ENCODE measurements at regions not wholly inside any gene's neighbourhood (a gene's known extent, or its start where the extent isn't known, plus 50 kb on each side); places are given as distances from the start of the nearest gene placed in this dataset.

DNA sequence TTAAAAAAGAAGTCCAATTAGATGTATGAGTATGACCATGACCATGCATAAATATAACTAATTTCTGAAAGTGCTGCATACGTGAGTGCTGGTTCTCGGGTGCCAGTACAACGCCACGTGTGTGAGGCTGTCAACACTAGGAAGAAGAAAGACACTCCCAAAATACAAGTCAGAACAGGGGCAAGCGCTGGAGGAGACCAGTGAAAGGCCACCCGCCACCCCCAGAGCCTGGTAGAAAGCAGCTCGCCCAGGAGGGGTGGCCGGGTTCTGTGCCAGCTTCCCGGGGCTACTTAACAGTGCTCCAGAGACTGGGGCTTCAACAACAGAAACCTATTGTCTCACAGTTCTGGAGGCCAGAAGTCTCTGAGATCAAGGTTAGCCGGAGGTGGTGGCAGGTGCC is 147.6 kb downstream of the RTP5 start:
- TF ChIP-seq CEBPB (IDR thresholded peaks at IDR 0.05) (no peak), YY1 (IDR thresholded peaks at IDR 0.05; ENCODE audit: low read depth) (no peak), EP300 (IDR thresholded peaks at IDR 0.05; ENCODE audit: borderline replicate concordance) (no peak), TCF12 (IDR thresholded peaks at IDR 0.05; ENCODE audit: low read depth) (no peak), TEAD4 (IDR thresholded peaks at IDR 0.05) (no peak), CREB1 (IDR thresholded peaks at IDR 0.05; ENCODE audit: low read depth) (no peak), FOXM1 (IDR thresholded peaks at IDR 0.05; ENCODE audit: borderline replicate concordance, low read depth) (no peak), TAF1 (IDR thresholded peaks at IDR 0.05; ENCODE audit: low read depth) (no peak), ZBTB7A (IDR thresholded peaks at IDR 0.05; ENCODE audit: low read depth) (no peak)
- TF ChIP-seq, protein P1, sequence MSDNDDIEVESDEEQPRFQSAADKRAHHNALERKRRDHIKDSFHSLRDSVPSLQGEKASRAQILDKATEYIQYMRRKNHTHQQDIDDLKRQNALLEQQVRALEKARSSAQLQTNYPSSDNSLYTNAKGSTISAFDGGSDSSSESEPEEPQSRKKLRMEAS (IDR thresholded peaks at IDR 0.05) = no peak

DNA sequence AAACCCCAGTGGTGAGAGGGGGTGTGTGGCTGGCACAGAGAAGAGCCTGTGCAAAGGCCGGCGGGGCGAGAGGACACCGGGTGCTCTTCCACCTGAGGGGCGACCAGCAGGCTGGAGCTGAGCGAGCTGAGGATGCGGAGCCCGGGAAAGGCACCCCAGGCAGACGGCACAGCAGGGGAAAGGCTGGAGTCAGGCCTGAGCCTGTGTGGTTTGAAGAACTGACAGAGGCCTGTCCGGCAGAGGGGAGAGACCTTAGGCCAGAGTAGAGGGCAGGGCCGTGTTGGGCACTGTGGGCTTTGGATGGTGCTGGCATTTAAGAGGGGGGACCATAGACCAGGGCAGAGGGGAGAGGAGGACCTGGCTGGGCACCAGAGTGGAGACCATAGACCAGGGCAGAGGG is 149.8 kb downstream of the RTP5 start:
- TF ChIP-seq CEBPB (IDR thresholded peaks at IDR 0.05) (no peak), ZBTB7A (IDR thresholded peaks at IDR 0.05; ENCODE audit: low read depth) (no peak), EP300 (IDR thresholded peaks at IDR 0.05; ENCODE audit: borderline replicate concordance) (no peak), YY1 (IDR thresholded peaks at IDR 0.05; ENCODE audit: low read depth) (no peak), FOXM1 (IDR thresholded peaks at IDR 0.05; ENCODE audit: borderline replicate concordance, low read depth) (no peak), TEAD4 (IDR thresholded peaks at IDR 0.05) (no peak), TAF1 (IDR thresholded peaks at IDR 0.05; ENCODE audit: low read depth) (no peak), EGR1 (IDR thresholded peaks at IDR 0.05) (no peak), CREB1 (IDR thresholded peaks at IDR 0.05; ENCODE audit: low read depth) (no peak), RAD21 (IDR thresholded peaks at IDR 0.05; ENCODE audit: low read depth) (no peak), TCF12 (IDR thresholded peaks at IDR 0.05; ENCODE audit: low read depth) (no peak), NFIC (IDR thresholded peaks at IDR 0.05) (no peak)
- TF ChIP-seq, protein P2, sequence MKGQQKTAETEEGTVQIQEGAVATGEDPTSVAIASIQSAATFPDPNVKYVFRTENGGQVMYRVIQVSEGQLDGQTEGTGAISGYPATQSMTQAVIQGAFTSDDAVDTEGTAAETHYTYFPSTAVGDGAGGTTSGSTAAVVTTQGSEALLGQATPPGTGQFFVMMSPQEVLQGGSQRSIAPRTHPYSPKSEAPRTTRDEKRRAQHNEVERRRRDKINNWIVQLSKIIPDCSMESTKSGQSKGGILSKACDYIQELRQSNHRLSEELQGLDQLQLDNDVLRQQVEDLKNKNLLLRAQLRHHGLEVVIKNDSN (IDR thresholded peaks at IDR 0.05) = no peak
- TF ChIP-seq, protein P1 (IDR thresholded peaks at IDR 0.05) = no peak
- TF ChIP-seq, protein P3, sequence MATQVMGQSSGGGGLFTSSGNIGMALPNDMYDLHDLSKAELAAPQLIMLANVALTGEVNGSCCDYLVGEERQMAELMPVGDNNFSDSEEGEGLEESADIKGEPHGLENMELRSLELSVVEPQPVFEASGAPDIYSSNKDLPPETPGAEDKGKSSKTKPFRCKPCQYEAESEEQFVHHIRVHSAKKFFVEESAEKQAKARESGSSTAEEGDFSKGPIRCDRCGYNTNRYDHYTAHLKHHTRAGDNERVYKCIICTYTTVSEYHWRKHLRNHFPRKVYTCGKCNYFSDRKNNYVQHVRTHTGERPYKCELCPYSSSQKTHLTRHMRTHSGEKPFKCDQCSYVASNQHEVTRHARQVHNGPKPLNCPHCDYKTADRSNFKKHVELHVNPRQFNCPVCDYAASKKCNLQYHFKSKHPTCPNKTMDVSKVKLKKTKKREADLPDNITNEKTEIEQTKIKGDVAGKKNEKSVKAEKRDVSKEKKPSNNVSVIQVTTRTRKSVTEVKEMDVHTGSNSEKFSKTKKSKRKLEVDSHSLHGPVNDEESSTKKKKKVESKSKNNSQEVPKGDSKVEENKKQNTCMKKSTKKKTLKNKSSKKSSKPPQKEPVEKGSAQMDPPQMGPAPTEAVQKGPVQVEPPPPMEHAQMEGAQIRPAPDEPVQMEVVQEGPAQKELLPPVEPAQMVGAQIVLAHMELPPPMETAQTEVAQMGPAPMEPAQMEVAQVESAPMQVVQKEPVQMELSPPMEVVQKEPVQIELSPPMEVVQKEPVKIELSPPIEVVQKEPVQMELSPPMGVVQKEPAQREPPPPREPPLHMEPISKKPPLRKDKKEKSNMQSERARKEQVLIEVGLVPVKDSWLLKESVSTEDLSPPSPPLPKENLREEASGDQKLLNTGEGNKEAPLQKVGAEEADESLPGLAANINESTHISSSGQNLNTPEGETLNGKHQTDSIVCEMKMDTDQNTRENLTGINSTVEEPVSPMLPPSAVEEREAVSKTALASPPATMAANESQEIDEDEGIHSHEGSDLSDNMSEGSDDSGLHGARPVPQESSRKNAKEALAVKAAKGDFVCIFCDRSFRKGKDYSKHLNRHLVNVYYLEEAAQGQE (IDR thresholded peaks at IDR 0.05; ENCODE audit: low read depth) = no peak

DNA sequence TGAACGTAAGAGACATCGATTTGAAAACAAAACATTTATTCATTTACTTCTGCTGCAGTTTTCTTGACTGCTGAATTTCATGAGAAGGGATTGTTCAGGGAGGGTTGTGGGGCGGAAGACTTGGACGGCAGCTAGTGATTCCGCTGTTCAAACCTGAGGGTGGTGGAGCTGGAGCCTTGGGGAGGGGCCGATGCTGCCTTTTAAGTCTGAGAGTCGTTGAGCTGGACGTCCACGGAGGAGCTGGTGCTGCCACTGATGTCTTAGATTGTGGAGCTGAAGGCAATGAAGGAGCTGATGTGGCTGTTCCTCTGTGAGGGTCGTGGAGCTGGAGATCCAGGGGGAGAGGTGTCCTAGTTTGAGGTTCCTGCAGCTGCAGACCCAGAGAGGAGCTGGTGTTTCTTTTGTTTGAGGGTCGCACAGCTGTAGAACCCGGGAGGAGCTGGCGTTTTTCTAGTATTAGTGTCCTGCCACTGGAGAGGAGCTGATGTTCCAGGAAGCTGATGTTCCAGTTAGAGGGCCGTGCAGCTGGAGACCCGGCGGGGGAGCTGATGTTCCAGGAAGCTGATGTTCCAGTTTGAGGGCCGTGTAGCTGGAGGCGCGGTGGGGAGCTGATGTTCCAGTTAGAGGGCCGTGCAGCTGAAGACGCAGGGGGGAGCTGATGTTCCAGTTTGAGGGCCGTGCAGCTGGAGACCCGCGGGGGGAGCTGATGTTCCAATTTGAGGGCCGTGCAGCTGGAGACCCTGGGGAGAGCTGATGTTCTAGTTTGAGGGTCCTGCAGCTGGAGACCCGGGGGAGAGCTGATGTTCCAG is 150.9 kb downstream of the RTP5 start:
- TF ChIP-seq ZBTB7A (IDR thresholded peaks at IDR 0.05; ENCODE audit: low read depth) (no peak), TCF12 (IDR thresholded peaks at IDR 0.05; ENCODE audit: low read depth) (no peak), RAD21 (IDR thresholded peaks at IDR 0.05; ENCODE audit: low read depth) (peak; percentile 43; the same call in 1 of the 2 replicates)

DNA sequence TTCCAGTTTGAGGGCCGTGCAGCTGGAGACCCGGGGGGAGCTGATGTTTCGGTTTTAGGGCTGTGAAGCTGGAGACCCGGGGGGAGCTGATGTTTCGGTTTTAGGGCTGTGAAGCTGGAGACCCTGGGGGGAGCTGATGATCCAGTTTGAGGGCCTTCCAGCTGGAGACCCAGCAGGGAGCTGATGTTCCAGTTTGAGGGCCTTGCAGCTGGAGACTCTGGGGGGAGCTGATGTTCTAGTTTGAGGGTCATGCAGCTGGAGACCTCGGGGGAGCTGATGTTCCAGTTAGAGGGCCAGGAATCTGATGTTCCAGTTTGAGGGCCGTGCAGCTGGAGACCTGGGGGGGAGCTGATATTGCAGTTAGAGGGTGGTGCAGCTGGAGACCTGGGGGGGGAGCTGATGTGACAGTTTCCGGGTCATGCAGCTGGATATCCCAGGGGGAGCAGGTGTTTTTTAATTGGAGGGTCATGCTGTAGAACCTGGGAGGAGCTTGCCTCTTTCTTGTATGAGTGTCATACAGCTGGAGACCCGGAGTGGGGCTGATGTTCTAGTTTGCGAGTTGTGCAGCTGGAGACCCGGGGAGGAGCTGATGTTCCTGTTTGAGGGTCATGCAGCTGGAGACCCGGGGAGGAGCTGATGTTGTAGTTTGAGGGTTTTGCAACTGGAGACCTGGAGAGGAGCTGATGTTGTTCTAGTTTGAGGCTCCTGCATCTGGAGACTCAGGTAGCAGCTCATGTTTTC is 153.2 kb downstream of the RTP5 start:
- TF ChIP-seq RAD21 (IDR thresholded peaks at IDR 0.05; ENCODE audit: low read depth) = peak; percentile 19; the same call in 1 of the 2 replicates
- TF ChIP-seq, protein P3 (IDR thresholded peaks at IDR 0.05; ENCODE audit: low read depth) = no peak

DNA sequence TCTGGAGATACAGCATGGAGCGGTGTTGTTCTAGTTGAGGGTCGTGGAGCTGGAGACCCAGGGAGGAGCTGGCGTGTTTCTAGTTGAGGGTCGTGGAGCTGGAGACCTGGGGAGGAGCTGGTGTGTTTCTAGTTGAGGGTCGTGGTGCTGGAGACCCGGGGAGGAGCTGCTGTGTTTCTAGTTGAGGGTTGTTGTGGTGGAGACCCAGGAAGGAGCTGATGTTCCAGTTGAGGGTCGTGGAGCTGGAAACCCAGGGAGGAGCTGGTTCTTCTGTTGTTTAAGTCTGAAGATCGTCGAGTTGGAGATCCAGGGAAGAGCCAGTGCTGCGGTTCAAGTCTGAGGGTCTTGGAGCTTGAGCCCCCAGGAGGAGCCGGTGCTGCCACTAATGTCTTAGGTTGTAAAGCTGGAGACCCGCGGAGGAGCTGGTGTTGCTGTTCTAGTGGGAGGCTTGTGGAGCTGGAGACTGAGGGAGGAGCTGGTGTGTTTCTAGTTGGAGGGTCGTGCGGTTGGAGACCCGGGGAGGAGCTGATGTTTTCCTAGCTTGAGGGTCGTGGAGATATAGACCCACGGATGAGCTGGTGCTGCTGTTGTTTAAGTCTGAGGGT is 155.3 kb downstream of the RTP5 start:
- TF ChIP-seq TCF12 (IDR thresholded peaks at IDR 0.05; ENCODE audit: low read depth) (no peak), YY1 (IDR thresholded peaks at IDR 0.05; ENCODE audit: low read depth) (no peak)

DNA sequence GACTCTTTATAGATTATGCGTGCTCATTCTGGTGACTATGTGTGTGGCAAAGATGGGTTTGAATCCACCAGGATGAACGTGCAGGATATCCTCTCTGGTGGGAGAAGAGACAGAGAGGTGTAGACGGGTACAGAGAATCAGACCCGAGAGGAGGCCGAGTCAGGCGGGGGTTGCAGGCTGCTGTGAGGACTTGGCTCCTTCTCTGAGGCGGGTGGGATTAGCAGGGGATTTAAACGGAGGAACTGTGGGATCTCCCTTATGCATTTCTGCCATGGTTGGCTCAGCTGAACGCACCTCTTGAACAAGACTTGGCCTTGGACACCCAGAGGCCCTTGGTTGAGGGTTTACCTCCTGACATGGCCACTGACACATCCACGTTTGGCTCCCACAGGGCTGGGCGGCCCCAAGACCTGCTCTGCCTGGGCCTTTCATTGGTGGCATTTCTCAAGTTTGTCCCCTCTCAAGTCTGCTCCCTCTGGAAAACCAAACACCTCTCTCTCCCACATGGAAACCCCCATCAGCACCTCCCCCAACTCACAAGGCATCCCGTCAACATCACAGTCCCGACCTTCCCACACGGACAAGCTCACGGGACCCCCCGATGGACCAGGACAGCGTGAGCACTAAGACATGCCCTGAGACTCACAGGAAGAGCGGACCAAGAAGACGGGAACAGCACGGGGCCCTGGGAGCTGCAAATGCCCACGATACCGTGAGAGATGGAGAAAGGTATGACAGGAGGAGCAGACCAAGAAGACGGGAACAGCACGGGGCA is 158.3 kb downstream of the RTP5 start:
- TF ChIP-seq EGR1 (IDR thresholded peaks at IDR 0.05) = no peak

Data from Ishikawa (cell line).